KBM-7 (cell line): ENCODE measurements at regions not wholly inside any gene's neighbourhood (a gene's known extent, or its start where the extent isn't known, plus 50 kb on each side); places are given as distances from the start of the nearest gene placed in this dataset.

Experiments used
- DNase-seq: peaks from one replicate; pipeline ENCODE4 v3.0.0-alpha.2; 2015
- in situ Hi-C: fragments of 300-500 bp; cut with MboI; formaldehyde crosslinking; loops from 2 replicates; pipeline ENCODE4 v1.14.3; 2020; ENCODE audit warnings: low sequenced_read_pairs, low pct_unique_long_range_greater_than_20kb, mixed read lengths

- in situ Hi-C loops = no loop called here
- DNase-seq = peak; percentile 43
Measured at GRCh38 chr5:4191041-4191440, 595.4 kb downstream of the IRX1 start.

DNA sequence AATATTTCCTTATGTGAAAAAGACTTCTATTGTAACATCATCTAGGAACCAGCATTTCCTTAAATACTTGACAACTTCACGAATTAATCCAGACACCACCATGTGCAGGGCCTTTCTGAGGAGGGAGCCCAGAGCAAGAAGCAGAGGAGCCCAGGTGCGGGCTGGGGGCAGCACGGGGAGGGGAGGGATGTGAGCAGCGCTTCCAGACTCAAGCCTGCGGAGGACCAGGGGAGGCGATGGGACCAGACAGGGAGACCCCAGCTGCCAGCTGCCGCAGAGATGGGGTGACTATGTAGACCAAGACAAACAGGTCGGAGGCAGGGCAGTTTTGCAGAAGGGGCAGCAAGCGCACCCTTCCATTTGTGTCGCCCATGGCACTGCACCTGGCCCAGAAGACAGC is 596.1 kb downstream of the IRX1 start:
- in situ Hi-C loops = no loop called here
- DNase-seq = no peak

GRCh38 chr5:4192111-4192510 is 596.5 kb downstream of the IRX1 start:
- in situ Hi-C loops = no loop called here
- DNase-seq = no peak

DNA sequence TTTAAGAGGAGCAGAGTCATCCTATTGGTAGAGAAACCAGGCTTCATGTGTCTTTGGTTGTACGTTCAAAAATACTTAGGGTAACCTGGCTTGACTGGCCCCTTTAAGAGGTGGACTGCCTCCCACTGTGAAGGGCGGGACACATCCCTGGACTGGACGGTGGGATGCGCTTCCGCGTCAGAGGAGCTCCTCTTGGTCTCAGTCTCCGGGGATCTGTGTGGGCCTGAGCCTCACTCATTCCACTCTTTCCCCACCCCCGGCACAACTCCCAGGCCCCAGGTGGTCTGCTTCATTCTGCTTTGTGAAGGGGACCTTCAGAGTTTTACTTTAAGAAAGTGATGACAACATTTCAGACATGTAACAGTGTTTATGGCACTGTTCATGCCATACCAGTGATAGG is 601.1 kb downstream of the IRX1 start:
- no peak for DNase-seq
- in situ Hi-C loops = no loop called here

DNA sequence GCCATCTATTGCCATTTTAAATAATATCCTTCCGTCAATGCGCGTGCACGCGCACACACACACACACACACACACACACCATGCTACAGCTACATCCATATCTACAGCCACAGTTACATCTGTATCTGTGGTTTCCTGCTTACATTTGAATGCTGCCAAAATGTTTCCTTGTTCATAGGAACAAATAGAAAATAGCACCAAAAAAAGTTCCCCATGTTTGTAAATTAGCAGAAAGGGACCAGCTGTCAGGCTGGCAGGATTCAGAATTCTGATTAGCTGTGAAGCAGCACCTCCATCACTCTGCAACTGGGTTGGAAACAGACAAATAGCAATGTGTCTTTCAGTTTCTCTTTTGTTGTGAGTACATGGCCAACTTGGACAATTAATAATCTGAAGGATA is 601.5 kb downstream of the IRX1 start:
- in situ Hi-C loops = no loop called here
- no peak for DNase-seq

DNA sequence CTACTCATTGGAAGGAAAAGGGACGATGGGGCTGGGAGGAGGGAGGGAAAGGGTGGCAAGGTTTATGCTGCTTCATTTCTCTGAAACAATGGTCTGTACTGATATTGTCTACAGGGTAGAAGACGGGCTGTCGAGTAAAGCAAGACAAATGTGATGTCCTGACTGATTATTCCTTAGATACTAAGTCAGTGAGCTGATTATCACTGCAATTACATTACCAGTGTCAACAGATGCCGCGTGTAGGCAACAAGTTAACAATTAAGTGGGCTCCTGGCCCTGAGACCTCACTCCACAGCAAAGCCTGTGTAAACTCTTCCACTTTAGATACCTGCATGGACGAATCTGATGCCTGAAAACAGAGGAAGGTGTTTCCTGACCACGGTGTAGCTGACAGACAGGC is 602.8 kb downstream of the IRX1 start:
- DNase-seq = no peak
- in situ Hi-C loops = no loop called here

DNA sequence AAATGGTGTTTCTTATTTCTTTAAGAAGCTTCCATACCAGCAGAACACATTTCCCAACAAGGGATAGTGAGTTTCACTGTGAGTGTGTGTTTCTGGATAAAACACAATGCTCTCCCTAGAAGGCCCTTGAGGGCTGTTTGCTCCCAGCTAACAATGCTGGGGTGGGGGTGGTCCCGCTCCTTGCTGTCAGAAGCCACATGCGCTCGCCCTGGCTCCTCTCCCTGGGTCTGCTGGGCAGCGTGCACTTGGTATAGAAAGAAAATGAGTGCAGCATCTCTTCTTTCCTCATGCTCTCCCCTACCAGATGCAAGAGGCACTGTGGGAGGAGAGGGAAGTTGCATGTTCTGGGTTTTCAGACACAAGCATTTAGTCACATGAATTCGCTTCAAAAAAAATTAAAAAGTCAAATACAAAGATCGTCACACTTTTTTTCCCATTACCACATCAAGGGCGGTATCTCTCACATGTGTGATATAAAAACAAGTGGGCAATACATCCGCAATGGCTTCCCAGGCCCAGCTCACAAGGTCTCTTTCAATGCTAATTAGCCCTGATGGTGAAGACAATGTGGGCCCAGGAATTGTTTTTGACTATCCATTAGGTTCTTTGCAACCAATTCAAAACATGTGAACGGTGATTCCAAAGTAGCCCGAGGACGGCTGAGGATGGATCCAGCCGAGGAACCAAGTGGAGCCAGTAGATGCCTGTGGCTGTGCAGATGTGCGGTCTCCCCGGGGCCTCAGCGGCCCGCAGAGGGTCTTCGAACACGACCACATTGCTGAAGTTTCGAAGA is 603.6 kb downstream of the IRX1 start:
- in situ Hi-C loops = no loop called here
- no peak for DNase-seq

DNA sequence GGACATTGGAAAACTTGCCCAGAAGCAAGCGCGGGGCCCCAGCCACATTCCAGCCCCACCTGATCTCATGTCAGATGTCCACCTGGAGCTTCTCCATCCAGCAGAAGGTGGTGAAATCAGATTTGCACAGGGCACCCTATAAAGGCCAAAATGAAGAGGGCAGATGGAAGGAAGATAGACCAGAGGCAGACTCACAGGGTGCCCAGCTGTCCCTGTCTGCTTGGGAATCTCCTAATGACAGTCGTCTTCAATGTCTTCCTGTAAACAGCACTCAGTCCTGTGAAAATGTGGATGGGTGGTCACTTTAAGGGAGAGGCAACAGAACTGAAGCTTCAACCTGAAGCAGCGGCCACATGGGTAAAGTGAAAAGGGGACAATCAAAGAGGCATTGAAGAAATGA is 607.5 kb downstream of the IRX1 start:
- in situ Hi-C loops = no loop called here
- no peak for DNase-seq

GRCh38 chr5:4204276-4205141 is 608.9 kb downstream of the IRX1 start:
- in situ Hi-C loops = no loop called here
- no peak for DNase-seq

GRCh38 chr5:4205398-4205797 is 609.8 kb downstream of the IRX1 start:
- DNase-seq = no peak
- in situ Hi-C loops = no loop called here

GRCh38 chr5:4206127-4206526 is 610.5 kb downstream of the IRX1 start:
- no peak for DNase-seq
- in situ Hi-C loops = no loop called here

GRCh38 chr5:4207486-4207885 is 611.9 kb downstream of the IRX1 start:
- DNase-seq = no peak
- in situ Hi-C loops = no loop called here

DNA sequence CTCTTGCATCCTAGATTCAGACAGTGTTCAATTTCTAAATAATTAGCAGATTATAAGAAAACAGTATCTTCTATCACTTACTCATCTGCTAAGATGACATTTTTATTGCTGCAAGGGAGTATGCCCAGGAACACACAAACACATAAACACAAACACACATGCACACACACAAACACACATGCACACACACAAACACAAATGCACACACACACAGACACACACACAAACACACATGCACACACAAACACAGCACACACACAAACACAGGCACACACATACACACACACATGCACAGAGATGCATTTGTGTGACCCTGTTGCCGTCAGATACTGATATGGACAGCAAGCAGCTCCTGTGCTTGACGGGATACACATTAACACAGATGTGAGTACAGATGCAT is 612.9 kb downstream of the IRX1 start:
- DNase-seq = no peak
- in situ Hi-C loops = no loop called here

DNA sequence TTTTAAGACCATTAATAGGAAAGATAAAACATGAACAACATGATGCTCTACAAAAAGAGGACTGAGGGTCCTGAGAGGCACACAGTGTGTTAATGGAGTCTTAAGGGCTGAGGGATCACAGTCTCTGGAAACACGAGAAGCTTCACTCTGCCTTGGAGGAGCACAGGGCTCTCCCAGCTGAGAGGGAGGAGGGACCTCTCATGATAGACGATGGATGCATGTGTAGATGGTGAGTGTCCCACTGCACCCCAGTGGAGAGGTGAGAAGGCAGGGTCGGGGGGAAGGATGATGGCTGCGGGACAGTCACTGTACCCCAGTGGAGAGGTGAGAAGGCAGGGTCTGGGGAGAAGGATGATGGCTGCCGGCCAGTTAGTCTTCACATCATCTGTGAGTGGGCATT is 613.4 kb downstream of the IRX1 start:
- in situ Hi-C loops = no loop called here

GRCh38 chr5:4212071-4212739 is 616.6 kb downstream of the IRX1 start:
- in situ Hi-C loops = no loop called here

More for the DNA sequence above, 613.4 kb downstream of the IRX1 start:
- no peak for DNase-seq

GRCh38 chr5:4212981-4213819 is 617.6 kb downstream of the IRX1 start:
- no peak for DNase-seq
- in situ Hi-C loops = no loop called here

More at GRCh38 chr5:4212071-4212739, 616.6 kb downstream of the IRX1 start:
- no peak for DNase-seq

GRCh38 chr5:4215143-4215542 is 619.5 kb downstream of the IRX1 start:
- in situ Hi-C loops = no loop called here
- DNase-seq = no peak

DNA sequence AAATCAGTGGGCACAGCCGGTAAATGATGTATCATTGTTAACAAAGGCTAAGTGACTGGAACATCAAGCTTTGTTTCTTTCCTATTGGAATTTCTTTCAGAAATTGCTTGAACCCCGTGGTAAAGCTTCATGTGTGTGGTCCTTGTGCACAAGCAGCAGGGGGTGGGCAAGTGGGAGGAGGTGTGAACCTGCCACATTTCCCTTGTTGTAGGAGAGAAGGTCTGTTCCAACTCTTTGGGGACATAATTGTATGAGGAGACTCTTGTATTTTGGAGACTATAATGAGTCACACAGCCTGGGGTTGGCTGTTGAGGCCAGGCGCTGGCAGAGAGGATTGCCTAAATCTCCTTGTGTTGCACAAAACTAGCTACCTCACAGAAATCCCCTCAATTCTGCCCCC is 620.5 kb downstream of the IRX1 start:
- DNase-seq = no peak
- in situ Hi-C loops = no loop called here

- no peak for DNase-seq
- in situ Hi-C loops = no loop called here
Measured at GRCh38 chr5:4220016-4220415, 624.4 kb downstream of the IRX1 start.
